ENCODE measurements at regions not wholly inside any gene's neighbourhood (a gene's known extent, or its start where the extent isn't known, plus 50 kb on each side); places are given as distances from the start of the nearest gene placed in this dataset.

GRCh38 chr6:139763468-139764210 is 389.2 kb upstream of the CITED2 start:
- Histone ChIP-seq H3K27ac (ENCODE audit: low read length) (no peak overlapping the region), H3K27me3 (ENCODE audit: insufficient read depth, low read depth, low read length) (no peaks in the 10 kb centered on the region), H3F3A (ENCODE audit: insufficient read depth, low read length, poor library complexity, severe bottlenecking) (no peaks in the 10 kb centered on the region), H3K36me3 (ENCODE audit: insufficient read depth, low read length) (no peaks in the 10 kb centered on the region), H3K4me3 (ENCODE audit: low read length) (no peak overlapping the region), H3K4me2 (ENCODE audit: low read length) (no peak overlapping the region), H3K79me2 (replicated peaks; ENCODE audit: insufficient read depth, low read length) (no peaks in the 10 kb centered on the region), H4K20me1 (ENCODE audit: insufficient read depth) (no peaks in the 10 kb centered on the region), H3K9me2 (ENCODE audit: insufficient read depth, low read length) (no peaks in the 10 kb centered on the region), H3K9me3 (ENCODE audit: low read length) (no peaks in the 10 kb centered on the region), H2AFZ (ENCODE audit: low read depth, low read length) (no peak overlapping the region), H3K9ac (ENCODE audit: low read length) (no peak overlapping the region)
- no peak for TF ChIP-seq RAD21 (conservative IDR thresholded peaks at IDR 0.05)
- no peak for TF ChIP-seq CTCF (IDR thresholded peaks at IDR 0.05; ENCODE audit: poor library complexity, severe bottlenecking)
- TF ChIP-seq TAF1 (IDR thresholded peaks at IDR 0.05; ENCODE audit: low read depth) = no peak
- TF ChIP-seq MXI1 (conservative IDR thresholded peaks at IDR 0.05; ENCODE audit: poor library complexity, severe bottlenecking) = no peak
- no peak for TF ChIP-seq POLR2AphosphoS5 (IDR thresholded peaks at IDR 0.05)
- TF ChIP-seq EZH2 (IDR thresholded peaks at IDR 0.05; ENCODE audit: borderline replicate concordance, insufficient read depth, low read length, poor library complexity, severe bottlenecking) = no peak

GRCh38 chr6:139762587-139763031 is 388.2 kb upstream of the CITED2 start:
- Histone ChIP-seq H3K27me3 (ENCODE audit: insufficient read depth, low read depth, low read length) (no peaks in the 10 kb centered on the region), H3F3A (ENCODE audit: insufficient read depth, low read length, poor library complexity, severe bottlenecking) (no peaks in the 10 kb centered on the region), H2AFZ (ENCODE audit: low read depth, low read length) (no peak overlapping the region), H3K36me3 (ENCODE audit: insufficient read depth, low read length) (no peaks in the 10 kb centered on the region), H3K9me2 (ENCODE audit: insufficient read depth, low read length) (no peaks in the 10 kb centered on the region), H3K4me2 (ENCODE audit: low read length) (no peak overlapping the region), H3K4me3 (ENCODE audit: low read length) (no peak overlapping the region), H3K27ac (ENCODE audit: low read length) (no peak overlapping the region), H3K9me3 (ENCODE audit: low read length) (no peaks in the 10 kb centered on the region), H3K9ac (ENCODE audit: low read length) (no peak overlapping the region), H3K79me2 (replicated peaks; ENCODE audit: insufficient read depth, low read length) (no peaks in the 10 kb centered on the region), H4K20me1 (ENCODE audit: insufficient read depth) (no peaks in the 10 kb centered on the region)
- no peak for TF ChIP-seq EZH2 (IDR thresholded peaks at IDR 0.05; ENCODE audit: borderline replicate concordance, insufficient read depth, low read length, poor library complexity, severe bottlenecking)
- TF ChIP-seq POLR2AphosphoS5 (IDR thresholded peaks at IDR 0.05) = no peak
- TF ChIP-seq RAD21 (conservative IDR thresholded peaks at IDR 0.05) = no peak
- no peak for TF ChIP-seq CTCF (IDR thresholded peaks at IDR 0.05; ENCODE audit: poor library complexity, severe bottlenecking)
- TF ChIP-seq MXI1 (conservative IDR thresholded peaks at IDR 0.05; ENCODE audit: poor library complexity, severe bottlenecking) = no peak
- TF ChIP-seq EP300 (conservative IDR thresholded peaks at IDR 0.05; ENCODE audit: poor library complexity, severe bottlenecking) = no peak
- no peak for TF ChIP-seq SMC3 (conservative IDR thresholded peaks at IDR 0.05; ENCODE audit: poor library complexity)
- TF ChIP-seq REST (IDR thresholded peaks at IDR 0.05; ENCODE audit: borderline replicate concordance) = no peak
- TF ChIP-seq TAF1 (IDR thresholded peaks at IDR 0.05; ENCODE audit: low read depth) = no peak

All from neural cell (in vitro differentiated cells).